HG02852 (cell line): ENCODE measurements at regions not wholly inside any gene's neighbourhood (a gene's known extent, or its start where the extent isn't known, plus 50 kb on each side); places are given as distances from the start of the nearest gene placed in this dataset.

ENCODE experiments used
- ATAC-seq: cut with Tn5 transposase; IDR thresholded peaks from one replicate; pipeline ENCODE4 v1.9.1; 2021; ENCODE audit warnings: mild to moderate bottlenecking, moderate library complexity; ENCODE audit not compliant: unreplicated experiment

GRCh38 chrX:39850630-39851152, 247.1 kb downstream of the BCOR start:
- no peak for ATAC-seq

GRCh38 chrX:39851745-39852455, 245.9 kb downstream of the BCOR start:
- no peak for ATAC-seq

- ATAC-seq: no peak
Observed at GRCh38 chrX:39852491-39852890, 245.3 kb downstream of the BCOR start.

GRCh38 chrX:39853417-39854030, 244.2 kb downstream of the BCOR start:
- ATAC-seq: no peak

- peak; percentile 84 for ATAC-seq
Observed at GRCh38 chrX:39854772-39855747, 242.7 kb downstream of the BCOR start.

- peak; percentile 41 for ATAC-seq
Observed at GRCh38 chrX:39855748-39856129, 242.0 kb downstream of the BCOR start.

- ATAC-seq: no peak
Observed at GRCh38 chrX:39856472-39857121, 241.2 kb downstream of the BCOR start.

- no peak for ATAC-seq
Observed at GRCh38 chrX:39857780-39858179, 240.0 kb downstream of the BCOR start.

- peak; percentile 70 for ATAC-seq
Observed at GRCh38 chrX:39859991-39860861, 237.5 kb downstream of the BCOR start.

- ATAC-seq: no peak
Observed at GRCh38 chrX:39862963-39863362, 234.8 kb downstream of the BCOR start.

- ATAC-seq: no peak
Observed at GRCh38 chrX:39866229-39866628, 231.5 kb downstream of the BCOR start.

- no peak for ATAC-seq
Observed at GRCh38 chrX:39869846-39870601, 227.7 kb downstream of the BCOR start.

- no peak for ATAC-seq
Observed at GRCh38 chrX:39871648-39872047, 226.1 kb downstream of the BCOR start.

GRCh38 chrX:39873117-39873516, 224.6 kb downstream of the BCOR start:
- no peak for ATAC-seq

- peak; percentile 97 for ATAC-seq
Observed at GRCh38 chrX:39874202-39874816, 223.4 kb downstream of the BCOR start.

- ATAC-seq: no peak
Observed at GRCh38 chrX:39875834-39876628, 221.7 kb downstream of the BCOR start.

GRCh38 chrX:39877905-39878304, 219.9 kb downstream of the BCOR start:
- no peak for ATAC-seq

GRCh38 chrX:39883666-39884065, 214.1 kb downstream of the BCOR start:
- ATAC-seq: no peak
